NB4 (cell line): ENCODE measurements at regions not wholly inside any gene's neighbourhood (a gene's known extent, or its start where the extent isn't known, plus 50 kb on each side); places are given as distances from the start of the nearest gene placed in this dataset.

Experiments used
- MAX ChIP-seq: IDR thresholded peaks from 2 replicates; pipeline ENCODE4 v1.6.1; 2011; ENCODE audit warnings: low read depth, low read length
- TF ChIP-seq, protein P1 (sequence below): IDR thresholded peaks from one replicate; pipeline ENCODE4 v1.5.1; 2012; ENCODE audit warnings: low read depth, low read length

GRCh38 chr20:39865446-39865845 lies 823.6 kb downstream of the MAFB start:
- no peak for TF ChIP-seq MAX
- TF ChIP-seq, protein P1, sequence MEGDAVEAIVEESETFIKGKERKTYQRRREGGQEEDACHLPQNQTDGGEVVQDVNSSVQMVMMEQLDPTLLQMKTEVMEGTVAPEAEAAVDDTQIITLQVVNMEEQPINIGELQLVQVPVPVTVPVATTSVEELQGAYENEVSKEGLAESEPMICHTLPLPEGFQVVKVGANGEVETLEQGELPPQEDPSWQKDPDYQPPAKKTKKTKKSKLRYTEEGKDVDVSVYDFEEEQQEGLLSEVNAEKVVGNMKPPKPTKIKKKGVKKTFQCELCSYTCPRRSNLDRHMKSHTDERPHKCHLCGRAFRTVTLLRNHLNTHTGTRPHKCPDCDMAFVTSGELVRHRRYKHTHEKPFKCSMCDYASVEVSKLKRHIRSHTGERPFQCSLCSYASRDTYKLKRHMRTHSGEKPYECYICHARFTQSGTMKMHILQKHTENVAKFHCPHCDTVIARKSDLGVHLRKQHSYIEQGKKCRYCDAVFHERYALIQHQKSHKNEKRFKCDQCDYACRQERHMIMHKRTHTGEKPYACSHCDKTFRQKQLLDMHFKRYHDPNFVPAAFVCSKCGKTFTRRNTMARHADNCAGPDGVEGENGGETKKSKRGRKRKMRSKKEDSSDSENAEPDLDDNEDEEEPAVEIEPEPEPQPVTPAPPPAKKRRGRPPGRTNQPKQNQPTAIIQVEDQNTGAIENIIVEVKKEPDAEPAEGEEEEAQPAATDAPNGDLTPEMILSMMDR, result no peak
